Activated naive CD4-positive, alpha-beta T cell treated with anti-CD3 and anti-CD28 coated beads for 36 hours (primary cell): ENCODE measurements at regions not wholly inside any gene's neighbourhood (a gene's known extent, or its start where the extent isn't known, plus 50 kb on each side); places are given as distances from the start of the nearest gene placed in this dataset.

Experiments
- CTCF ChIA-PET: fragments of 350-600 bp; sonication (Branson Sonifier 250); formaldehyde crosslinking; loops from one replicate; lab custom pipeline; 2021; ENCODE audit warnings: antibody characterized with exemption; lab: Charles Lee
- DNase-seq: peaks from one replicate; pipeline ENCODE4 v3.0.0-alpha.2; 2020
- H3K27ac Mint-ChIP-seq: one replicate; pipeline ENCODE4 v1.8.0; 2021; ENCODE audit warnings: mild to moderate bottlenecking, mixed read lengths
- H3K27me3 Mint-ChIP-seq: one replicate; pipeline ENCODE4 v1.8.0; 2021; ENCODE audit warnings: low read depth, mixed read lengths
- H3K36me3 Mint-ChIP-seq: one replicate; pipeline ENCODE4 v1.8.0; 2021; ENCODE audit warnings: low read depth, mixed read lengths
- H3K4me1 Mint-ChIP-seq: one replicate; pipeline ENCODE4 v1.8.0; 2021; ENCODE audit warnings: low read depth, mixed read lengths
- H3K4me3 Mint-ChIP-seq: one replicate; pipeline ENCODE4 v1.8.0; 2021; ENCODE audit warnings: mild to moderate bottlenecking, moderate library complexity, mixed read lengths
- H3K9me3 Mint-ChIP-seq: one replicate; pipeline ENCODE4 v1.8.0; 2021; ENCODE audit warnings: mixed read lengths
- intact Hi-C: fragments of 100-400 bp; cut with micrococcal nuclease; formaldehyde crosslinking; loops from one replicate; pipeline ENCODE4 v1.15.1; 2023

DNA sequence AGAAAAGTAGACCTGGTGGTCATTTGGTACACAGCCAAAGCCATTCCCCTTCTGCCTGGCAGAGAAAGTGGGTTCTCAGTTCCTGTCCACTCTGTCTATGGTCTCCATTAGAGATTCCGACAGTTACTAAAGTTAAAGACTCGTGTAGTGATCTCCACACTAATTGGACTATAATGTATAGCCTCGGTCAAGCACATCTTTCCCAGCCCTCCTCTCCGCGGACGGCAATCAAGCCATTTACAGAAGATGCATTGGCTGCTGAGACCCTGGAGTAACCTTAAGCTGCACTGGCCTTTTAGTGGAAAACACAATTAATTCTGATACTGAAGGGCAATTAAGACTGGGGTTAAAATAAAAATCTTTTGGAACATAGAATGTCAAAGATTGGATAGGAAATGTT lies 865.3 kb downstream of the MCTP2 start:
- Mint-ChIP-seq H3K9me3 (no peaks in the 10 kb centered on the region), H3K27ac (no peak overlapping the region), H3K27me3 (no peaks in the 10 kb centered on the region), H3K36me3 (no peaks in the 10 kb centered on the region), H3K4me1 (no peaks in the 10 kb centered on the region), H3K4me3 (no peak overlapping the region)
- no peak for DNase-seq
- CTCF ChIA-PET = no interaction called here
- intact Hi-C loops = no loop called here

DNA sequence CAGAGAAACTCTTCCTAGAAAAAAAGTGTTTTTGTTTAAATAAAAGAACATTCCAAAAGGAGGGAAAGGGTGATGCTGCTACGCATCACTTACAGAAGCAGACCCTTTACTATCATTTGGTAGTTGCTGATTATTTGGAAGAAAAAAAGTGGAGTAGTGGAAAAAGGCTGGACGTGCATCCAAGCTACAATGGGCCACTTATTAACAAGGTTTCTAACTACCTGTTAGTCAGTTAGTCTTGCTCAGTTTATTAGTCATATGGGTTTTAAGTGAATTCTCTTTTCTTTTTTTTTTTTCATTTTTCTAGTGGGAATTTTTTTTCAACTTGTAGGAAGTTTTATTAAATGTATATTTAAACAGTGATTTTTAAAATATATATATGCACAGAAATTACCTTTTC lies 866.0 kb downstream of the MCTP2 start:
- Mint-ChIP-seq H3K9me3 (no peaks in the 10 kb centered on the region), H3K27ac (no peak overlapping the region), H3K27me3 (peaks cover 4% of the 10 kb centered on the region), H3K4me3 (no peak overlapping the region), H3K36me3 (no peaks in the 10 kb centered on the region), H3K4me1 (no peaks in the 10 kb centered on the region)
- no peak for DNase-seq
- intact Hi-C loops = no loop called here
- CTCF ChIA-PET = no interaction called here

DNA sequence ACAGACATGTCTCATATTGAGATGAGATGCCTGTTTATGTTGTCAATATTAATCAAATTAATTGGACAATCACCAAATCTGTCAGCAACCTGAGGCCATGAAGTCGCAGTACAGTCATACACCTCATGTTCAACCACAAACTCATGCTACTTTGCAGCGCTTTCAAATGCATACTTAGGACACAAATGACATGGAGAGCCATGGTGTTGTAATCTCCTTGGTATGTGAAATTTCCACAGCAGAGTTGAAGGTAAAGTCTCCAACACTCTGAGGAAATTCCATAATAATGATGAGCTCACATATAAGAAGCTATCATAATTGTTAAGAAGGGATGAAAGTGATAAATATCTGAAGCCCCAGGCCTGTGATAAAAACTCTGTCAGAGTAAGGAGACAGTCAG lies 873.9 kb downstream of the MCTP2 start:
- Mint-ChIP-seq H3K4me3 (no peak overlapping the region), H3K36me3 (no peaks in the 10 kb centered on the region), H3K27me3 (peaks cover 4% of the 10 kb centered on the region), H3K27ac (no peak overlapping the region), H3K4me1 (no peaks in the 10 kb centered on the region), H3K9me3 (no peaks in the 10 kb centered on the region)
- DNase-seq = no peak
- intact Hi-C loops = no loop called here
- CTCF ChIA-PET = no interaction called here

DNA sequence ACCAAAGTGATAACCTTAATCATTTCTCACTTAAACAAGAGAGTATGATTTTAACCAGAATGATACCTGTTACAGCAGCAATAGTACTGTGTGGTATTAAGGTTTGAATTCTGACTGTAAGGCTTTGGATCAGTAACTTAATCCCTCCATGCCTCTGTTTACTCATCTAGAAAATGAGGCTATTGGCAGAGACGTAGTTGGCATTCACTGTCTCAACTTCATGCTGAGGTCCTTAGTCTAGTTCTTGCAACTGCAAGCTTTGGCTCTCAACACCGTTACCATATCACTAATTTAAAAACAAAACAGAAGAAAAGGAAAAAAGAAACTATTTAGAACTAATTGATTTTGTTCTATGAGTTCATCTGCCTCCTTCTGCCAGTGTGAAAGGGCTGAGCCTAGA lies 875.4 kb downstream of the MCTP2 start:
- Mint-ChIP-seq H3K27ac (no peak overlapping the region), H3K4me1 (no peaks in the 10 kb centered on the region), H3K9me3 (no peaks in the 10 kb centered on the region), H3K4me3 (no peak overlapping the region), H3K27me3 (peaks cover 3% of the 10 kb centered on the region), H3K36me3 (no peaks in the 10 kb centered on the region)
- intact Hi-C loops = no loop called here
- DNase-seq = no peak
- CTCF ChIA-PET = no interaction called here

DNA sequence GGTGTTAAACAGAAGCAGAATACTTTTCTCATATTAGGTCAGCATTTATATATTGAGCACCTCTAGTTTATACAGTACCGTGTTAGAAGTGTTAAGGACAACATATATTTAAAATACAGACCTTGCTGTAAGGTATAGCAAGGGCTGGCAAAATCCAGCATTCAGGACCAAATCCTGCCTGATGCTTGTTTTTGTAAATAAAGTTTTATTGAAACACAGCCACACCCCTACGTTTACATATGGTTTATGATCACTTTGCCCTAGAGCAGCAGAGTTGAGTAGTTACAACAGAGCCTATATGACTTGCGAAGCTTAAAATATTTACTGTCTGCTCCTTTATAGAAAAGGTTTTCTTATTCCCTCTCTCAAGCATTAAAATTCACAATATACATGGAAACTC lies 877.3 kb downstream of the MCTP2 start:
- Mint-ChIP-seq H3K27ac (no peak overlapping the region), H3K27me3 (no peaks in the 10 kb centered on the region), H3K4me3 (no peak overlapping the region), H3K36me3 (no peaks in the 10 kb centered on the region), H3K4me1 (no peaks in the 10 kb centered on the region), H3K9me3 (no peaks in the 10 kb centered on the region)
- intact Hi-C loops = no loop called here
- DNase-seq = no peak
- CTCF ChIA-PET = no interaction called here

DNA sequence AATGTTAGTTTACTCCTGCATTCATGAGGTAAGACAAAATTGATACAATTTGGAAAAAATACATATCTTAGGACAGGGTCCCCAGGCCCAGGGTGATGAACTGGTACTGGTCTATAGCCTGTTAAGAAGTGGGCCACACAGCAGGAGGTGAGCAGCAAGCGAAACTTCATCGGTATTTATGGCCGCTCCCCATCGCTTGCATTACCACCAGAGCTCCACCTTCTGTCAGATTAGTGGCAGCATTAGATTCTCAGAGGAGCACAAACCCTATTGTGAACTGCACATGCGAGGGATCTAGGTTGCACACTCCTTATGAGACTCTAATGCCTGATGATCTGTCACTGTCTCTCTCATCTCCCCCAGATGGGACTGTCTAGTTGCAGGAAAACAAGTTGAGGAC lies 880.6 kb downstream of the MCTP2 start:
- Mint-ChIP-seq H3K9me3 (no peaks in the 10 kb centered on the region), H3K4me3 (no peak overlapping the region), H3K27me3 (no peaks in the 10 kb centered on the region), H3K36me3 (no peaks in the 10 kb centered on the region), H3K27ac (no peak overlapping the region), H3K4me1 (no peaks in the 10 kb centered on the region)
- intact Hi-C loops = no loop called here
- no peak for DNase-seq
- CTCF ChIA-PET = no interaction called here

DNA sequence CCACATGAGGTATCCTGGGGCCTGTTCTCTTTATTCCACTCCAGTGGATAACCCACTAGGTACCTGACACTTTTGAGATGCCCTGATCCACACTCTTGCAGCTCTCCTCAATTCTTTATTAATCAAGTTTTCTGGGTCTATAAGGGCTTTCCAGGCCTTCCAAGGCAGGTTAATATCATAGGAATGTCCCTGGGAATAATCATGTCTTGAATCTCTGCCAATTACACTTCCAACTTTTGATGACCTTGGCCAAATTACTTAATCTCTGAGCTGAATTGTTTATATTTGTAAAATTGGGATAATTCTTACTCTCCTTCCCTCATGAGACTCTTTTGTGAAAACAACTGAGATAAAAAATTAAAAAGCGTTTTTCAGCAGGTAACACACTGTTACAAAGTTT lies 881.7 kb downstream of the MCTP2 start:
- DNase-seq = no peak
- no peak overlapping the region for H3K27ac Mint-ChIP-seq
- CTCF ChIA-PET = no interaction called here
- H3K9me3 Mint-ChIP-seq = no peaks in the 10 kb centered on the region
- H3K36me3 Mint-ChIP-seq = no peaks in the 10 kb centered on the region
- H3K27me3 Mint-ChIP-seq = no peaks in the 10 kb centered on the region
- intact Hi-C loops = no loop called here
- H3K4me3 Mint-ChIP-seq = no peak overlapping the region
- H3K4me1 Mint-ChIP-seq = no peaks in the 10 kb centered on the region

DNA sequence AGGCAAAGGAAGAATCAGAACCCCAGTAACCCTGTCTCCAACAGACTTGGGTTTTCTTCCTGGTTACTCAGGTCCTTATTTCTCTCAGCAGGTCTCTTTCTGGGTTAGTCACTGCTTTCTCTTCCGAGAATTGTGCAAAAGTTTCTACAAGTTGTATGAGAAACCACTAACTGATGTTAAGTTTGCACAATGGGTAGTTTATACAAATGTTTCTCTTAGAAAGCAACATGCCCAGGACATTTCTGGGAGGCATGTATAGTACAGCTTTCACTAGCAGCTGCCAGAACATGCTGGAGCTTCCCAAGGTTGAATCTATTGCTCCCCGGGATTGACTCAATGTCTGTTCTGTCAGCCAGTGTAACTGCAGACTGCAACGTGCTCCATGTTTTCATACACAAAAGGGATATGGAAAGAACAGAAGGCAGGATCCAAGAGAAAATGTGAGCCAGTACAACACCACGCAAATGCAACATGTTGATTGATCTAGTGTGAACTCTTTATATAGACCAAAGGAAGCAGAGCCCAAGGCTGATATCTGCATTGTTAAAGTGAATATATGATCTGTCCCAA lies 887.8 kb downstream of the MCTP2 start:
- no peaks in the 10 kb centered on the region for H3K4me1 Mint-ChIP-seq
- no peak overlapping the region for H3K27ac Mint-ChIP-seq
- H3K9me3 Mint-ChIP-seq = no peaks in the 10 kb centered on the region

DNA sequence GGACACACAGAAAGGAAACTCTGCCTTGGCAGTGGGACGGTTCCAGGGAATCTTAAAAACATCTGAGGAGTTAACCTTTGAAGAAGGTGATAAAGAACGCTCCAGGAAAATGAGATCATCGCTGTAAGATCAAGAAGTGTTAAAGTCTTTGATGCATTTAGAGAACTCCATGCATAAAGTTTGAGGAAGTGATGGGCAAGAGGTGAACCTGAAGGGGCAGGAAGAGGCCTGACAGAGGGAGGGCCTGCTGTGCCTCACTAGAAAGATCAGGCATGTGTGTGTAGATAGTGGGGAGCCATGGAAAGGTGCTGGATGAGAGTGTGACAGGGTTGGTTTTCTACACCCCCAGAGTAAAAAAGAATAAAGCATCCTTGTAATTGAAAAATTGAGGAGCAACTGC lies 889.2 kb downstream of the MCTP2 start:
- CTCF ChIA-PET = no interaction called here
- H3K9me3 Mint-ChIP-seq = no peaks in the 10 kb centered on the region
- no peaks in the 10 kb centered on the region for H3K36me3 Mint-ChIP-seq
- intact Hi-C loops = no loop called here
- no peak overlapping the region for H3K27ac Mint-ChIP-seq
- no peak overlapping the region for H3K4me3 Mint-ChIP-seq
- H3K27me3 Mint-ChIP-seq = peaks cover 3% of the 10 kb centered on the region
- DNase-seq = no peak
- no peaks in the 10 kb centered on the region for H3K4me1 Mint-ChIP-seq

More for the DNA sequence above, 887.8 kb downstream of the MCTP2 start:
- CTCF ChIA-PET = no interaction called here
- intact Hi-C loops = no loop called here
- DNase-seq = no peak
- Mint-ChIP-seq H3K36me3 (no peaks in the 10 kb centered on the region), H3K4me3 (no peak overlapping the region), H3K27me3 (peaks cover 3% of the 10 kb centered on the region)

DNA sequence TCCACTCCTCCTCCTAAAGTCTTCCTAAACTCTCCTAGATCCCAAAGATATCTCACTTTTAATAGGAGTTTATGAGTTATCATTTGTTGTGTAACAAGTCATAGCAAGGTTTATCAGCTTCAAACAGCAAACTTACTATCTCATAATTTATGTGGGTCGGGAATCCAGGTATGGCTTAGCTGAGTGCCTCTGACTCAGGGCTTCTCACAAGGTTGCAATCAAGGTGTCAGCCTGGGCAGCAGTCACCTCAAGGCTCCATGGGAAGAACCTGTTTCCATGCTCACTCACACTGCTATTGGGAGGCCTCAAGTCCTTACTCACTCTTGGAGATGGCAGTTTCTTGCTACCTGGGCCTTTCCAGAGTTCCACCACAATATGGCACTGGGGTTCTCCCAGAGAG lies 889.8 kb downstream of the MCTP2 start:
- DNase-seq = no peak
- Mint-ChIP-seq H3K9me3 (no peaks in the 10 kb centered on the region), H3K27ac (no peak overlapping the region), H3K36me3 (no peaks in the 10 kb centered on the region), H3K4me3 (no peak overlapping the region), H3K27me3 (peaks cover 3% of the 10 kb centered on the region), H3K4me1 (no peaks in the 10 kb centered on the region)
- CTCF ChIA-PET = no interaction called here
- intact Hi-C loops = no loop called here

DNA sequence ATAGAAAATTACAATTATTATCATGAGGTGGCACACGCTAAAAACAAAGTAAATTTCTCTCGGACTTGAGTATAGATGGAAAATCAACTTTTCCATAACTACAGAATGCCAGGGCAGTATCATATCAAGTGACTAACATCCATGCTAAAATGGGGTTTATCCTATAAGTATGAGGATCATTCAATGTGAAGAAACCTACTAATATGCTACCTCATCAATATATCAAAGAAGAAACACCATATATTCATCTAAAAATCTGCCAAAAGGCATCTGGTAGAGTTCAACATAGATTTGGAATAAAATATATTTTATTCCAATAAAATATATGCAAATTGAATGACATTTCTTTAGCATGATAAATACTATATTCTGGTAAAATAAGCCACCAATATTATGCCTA lies 894.4 kb downstream of the MCTP2 start:
- intact Hi-C loops = no loop called here
- Mint-ChIP-seq H3K4me1 (no peaks in the 10 kb centered on the region), H3K27ac (no peak overlapping the region), H3K27me3 (peaks cover 3% of the 10 kb centered on the region), H3K4me3 (no peak overlapping the region), H3K9me3 (no peaks in the 10 kb centered on the region), H3K36me3 (no peaks in the 10 kb centered on the region)
- no peak for DNase-seq
- CTCF ChIA-PET = no interaction called here

DNA sequence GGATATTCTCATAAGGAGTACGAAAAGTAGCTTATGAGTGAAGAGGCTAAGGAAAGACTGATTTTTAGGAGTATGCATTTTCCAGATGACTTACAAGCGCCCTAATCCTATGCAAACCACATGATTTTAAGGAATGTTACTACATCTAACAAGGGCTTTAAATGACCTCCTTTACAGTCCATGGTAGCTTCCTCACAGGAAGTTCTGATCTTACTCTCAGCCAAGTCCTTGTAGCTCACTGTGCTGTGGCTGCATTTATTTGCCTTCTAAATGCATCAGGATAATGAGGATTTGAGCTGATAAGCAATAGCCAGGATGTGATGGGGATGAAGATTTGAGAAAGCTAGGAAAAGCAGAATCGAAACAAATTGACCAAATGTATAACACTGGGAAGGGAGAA lies 896.0 kb downstream of the MCTP2 start:
- Mint-ChIP-seq H3K4me1 (no peaks in the 10 kb centered on the region), H3K4me3 (no peak overlapping the region), H3K27ac (no peak overlapping the region), H3K27me3 (peaks cover 5% of the 10 kb centered on the region), H3K36me3 (no peaks in the 10 kb centered on the region), H3K9me3 (no peaks in the 10 kb centered on the region)
- intact Hi-C loops = no loop called here
- CTCF ChIA-PET = no interaction called here
- no peak for DNase-seq

DNA sequence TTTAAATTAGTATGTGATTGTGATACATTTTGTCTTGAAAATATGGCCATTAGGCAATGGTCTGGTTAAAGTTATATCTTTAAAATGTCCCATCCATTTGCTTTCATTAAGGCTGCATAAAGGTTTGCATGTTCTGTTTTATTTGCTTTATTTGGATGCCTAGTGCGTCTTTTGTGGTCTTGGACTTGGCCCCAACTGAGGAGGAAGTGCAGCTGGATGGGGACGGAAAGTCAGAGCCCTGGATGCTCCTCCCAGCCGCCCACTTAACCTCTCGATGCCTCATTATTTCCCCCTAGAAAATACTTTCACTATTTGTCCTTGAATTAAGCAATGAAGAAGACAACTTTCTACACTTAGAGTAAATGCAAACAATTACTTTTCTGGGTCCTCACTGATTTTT lies 898.2 kb downstream of the MCTP2 start:
- Mint-ChIP-seq H3K9me3 (no peaks in the 10 kb centered on the region), H3K27me3 (peaks cover 5% of the 10 kb centered on the region), H3K4me3 (no peak overlapping the region), H3K36me3 (no peaks in the 10 kb centered on the region), H3K4me1 (no peaks in the 10 kb centered on the region), H3K27ac (no peak overlapping the region)
- no peak for DNase-seq
- intact Hi-C loops = no loop called here
- CTCF ChIA-PET = no interaction called here

DNA sequence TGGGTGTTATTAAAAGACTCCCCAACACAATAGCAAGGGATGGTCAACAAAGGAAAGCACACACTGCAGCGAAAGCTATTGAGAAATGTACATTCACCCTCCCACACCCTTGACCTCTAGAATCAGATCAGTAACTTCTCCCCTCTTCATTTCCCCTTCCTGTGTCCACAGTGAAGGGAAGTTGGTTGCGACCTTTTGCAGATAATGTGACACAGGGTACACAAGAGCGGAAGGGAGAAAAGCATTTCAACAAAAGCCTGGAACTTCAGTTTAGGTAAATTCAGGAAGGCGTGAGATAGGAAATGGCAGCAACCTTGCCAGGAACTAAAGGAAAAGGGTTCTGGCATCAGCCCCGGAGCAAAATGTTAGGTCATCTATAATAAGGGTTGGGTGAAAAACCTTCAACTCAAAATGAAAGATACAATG lies 899.8 kb downstream of the MCTP2 start:
- Mint-ChIP-seq H3K4me1 (no peaks in the 10 kb centered on the region), H3K27me3 (peaks cover 12% of the 10 kb centered on the region), H3K36me3 (no peaks in the 10 kb centered on the region), H3K27ac (no peak overlapping the region), H3K4me3 (no peak overlapping the region), H3K9me3 (no peaks in the 10 kb centered on the region)
- intact Hi-C loops = no loop called here
- DNase-seq = no peak
- CTCF ChIA-PET = no interaction called here
